HK-2 (cell line): ENCODE measurements at regions not wholly inside any gene's neighbourhood (a gene's known extent, or its start where the extent isn't known, plus 50 kb on each side); places are given as distances from the start of the nearest gene placed in this dataset.

Experiments
- DNase-seq: peaks from one replicate; pipeline ENCODE4 v3.0.0-alpha.2; 2018; ENCODE audit not compliant: unreplicated experiment

GRCh38 chr21:22393324-22393723 lies 1395.1 kb downstream of the NCAM2 start:
- DNase-seq, result no peak

- DNase-seq, result no peak
These were observed 1397.8 kb downstream of the NCAM2 start for GRCh38 chr21:22395965-22396364.

- no peak for DNase-seq
These were observed 1401.7 kb downstream of the NCAM2 start for GRCh38 chr21:22399681-22400514.

- DNase-seq, result no peak
These were observed 1411.4 kb downstream of the NCAM2 start for GRCh38 chr21:22409571-22409970.

- no peak for DNase-seq
These were observed 1418.3 kb downstream of the NCAM2 start for GRCh38 chr21:22416555-22416954.

GRCh38 chr21:22421416-22422180 lies 1423.4 kb downstream of the NCAM2 start:
- no peak for DNase-seq

- no peak for DNase-seq
These were observed 1440.3 kb downstream of the NCAM2 start for GRCh38 chr21:22438428-22439086.

DNA sequence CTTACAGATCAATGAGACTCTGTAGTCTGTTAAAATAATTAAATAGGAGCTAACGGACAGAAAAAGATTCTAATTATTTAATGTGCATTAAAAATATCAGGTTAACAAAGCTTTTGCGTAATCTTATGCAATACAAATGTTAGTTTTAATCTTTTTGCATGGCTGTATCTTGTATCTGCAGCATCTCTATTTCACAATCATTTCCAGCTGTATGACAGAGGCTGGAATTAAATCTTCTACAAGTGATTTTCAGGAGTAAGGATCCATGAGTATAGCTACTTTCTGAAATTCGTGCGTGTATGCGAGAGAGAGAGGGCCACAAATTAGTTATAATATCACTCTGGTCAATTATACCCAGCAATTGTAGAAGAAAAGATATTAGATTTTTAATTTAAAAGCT lies 1446.8 kb downstream of the NCAM2 start:
- no peak for DNase-seq

DNA sequence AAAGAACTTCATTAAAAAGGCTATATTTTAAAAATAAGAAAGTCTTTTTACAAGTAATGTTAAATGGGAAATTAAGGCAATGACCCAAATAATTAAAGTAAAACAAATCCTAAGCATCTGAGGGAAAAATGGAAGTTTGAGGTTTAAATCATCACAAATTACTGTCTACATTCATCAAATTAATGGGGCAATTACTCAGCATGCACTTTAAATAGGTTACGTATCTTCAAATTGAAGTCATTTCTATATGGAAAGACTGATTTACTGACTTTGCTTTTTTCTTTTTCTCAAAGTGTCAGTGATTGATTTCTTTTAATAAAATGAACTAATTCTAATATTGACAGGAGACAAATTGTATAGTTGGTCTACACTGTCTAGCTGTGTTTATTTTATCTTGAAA lies 1452.3 kb downstream of the NCAM2 start:
- DNase-seq, result no peak

DNA sequence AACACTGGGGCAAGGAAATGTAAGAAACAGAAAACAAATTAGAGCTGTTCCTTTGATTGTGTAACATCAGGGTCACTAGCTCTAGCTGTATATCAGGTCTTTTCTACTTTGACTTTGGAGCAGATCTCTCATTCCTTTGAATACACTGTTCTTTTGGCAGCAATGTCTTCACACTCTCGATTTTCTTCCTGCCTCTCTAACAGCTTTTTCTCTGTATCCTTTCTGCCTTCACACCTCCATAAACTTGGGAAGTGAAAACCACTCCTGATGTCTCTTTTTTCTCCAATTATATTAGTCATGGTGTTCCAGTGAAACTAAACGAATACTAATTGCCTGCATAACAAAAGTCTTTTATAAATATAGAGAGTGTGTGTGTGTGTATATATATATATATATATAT lies 1458.0 kb downstream of the NCAM2 start:
- no peak for DNase-seq

- no peak for DNase-seq
These were observed 1470.7 kb downstream of the NCAM2 start for GRCh38 chr21:22468893-22469292.

GRCh38 chr21:22474403-22474802 lies 1476.2 kb downstream of the NCAM2 start:
- DNase-seq, result no peak

GRCh38 chr21:22476214-22476613 lies 1478.0 kb downstream of the NCAM2 start:
- no peak for DNase-seq

GRCh38 chr21:22476726-22477646 lies 1478.8 kb downstream of the NCAM2 start:
- DNase-seq, result no peak

DNA sequence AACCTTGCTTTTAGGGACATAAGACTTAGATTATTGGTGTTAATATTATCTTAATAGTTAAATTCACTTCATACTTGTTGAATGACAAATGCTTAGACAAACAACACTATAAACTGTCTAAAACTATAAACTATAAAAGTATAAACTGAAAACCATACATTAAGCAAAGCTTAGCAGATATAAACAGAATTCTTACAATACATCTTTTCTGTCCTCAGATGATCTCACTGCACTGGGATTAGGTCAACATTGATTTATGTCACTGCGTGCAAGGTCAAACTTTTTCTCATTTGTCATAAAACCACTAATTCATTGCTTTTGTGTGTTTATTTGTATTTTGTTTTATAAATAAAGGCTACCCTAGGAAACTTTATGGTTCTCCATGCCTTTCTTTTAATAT lies 1491.8 kb downstream of the NCAM2 start:
- DNase-seq, result no peak

DNA sequence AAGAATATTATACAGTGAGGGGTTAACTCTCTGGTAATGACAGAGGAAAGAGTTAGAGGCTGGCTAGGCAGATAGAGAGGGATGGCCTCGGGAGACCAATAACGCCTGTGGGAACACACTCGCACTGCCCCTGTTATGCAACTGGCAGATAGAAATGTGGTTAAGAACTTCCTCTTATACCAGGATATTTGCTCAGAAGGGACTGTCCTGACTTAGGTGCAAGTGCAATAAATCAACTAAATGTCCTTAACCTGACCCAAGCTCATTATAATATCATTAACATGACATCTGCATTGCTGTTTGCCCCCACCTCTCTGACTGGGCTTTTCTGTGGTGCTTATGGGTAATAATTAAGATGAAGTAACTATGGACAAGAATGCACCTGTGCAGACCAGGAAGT lies 1518.0 kb downstream of the NCAM2 start:
- DNase-seq, result no peak

GRCh38 chr21:22535630-22536029 lies 1537.4 kb downstream of the NCAM2 start:
- no peak for DNase-seq

- DNase-seq, result no peak
These were observed 1538.3 kb downstream of the NCAM2 start for GRCh38 chr21:22536509-22536908.

DNA sequence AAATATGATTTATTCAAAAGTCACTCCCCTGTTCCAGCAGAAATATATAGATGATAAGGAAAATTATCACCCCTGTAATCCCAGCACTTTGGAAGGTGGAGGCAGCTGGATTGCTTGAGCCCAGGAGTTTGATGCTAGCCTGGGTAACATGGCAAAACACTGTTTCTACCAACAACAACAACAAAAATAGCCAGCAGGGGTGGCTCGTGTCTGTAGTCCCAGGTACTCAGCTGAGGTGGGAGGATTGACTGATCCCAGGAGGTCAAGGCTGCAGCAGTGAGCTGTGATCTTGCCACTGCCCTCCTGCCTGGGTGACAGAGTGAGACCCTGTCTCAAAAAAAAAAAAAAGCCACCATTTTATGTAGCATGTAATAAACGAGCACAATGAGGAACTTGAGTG lies 1546.5 kb downstream of the NCAM2 start:
- DNase-seq, result no peak

- no peak for DNase-seq
These were observed 1554.2 kb downstream of the NCAM2 start for GRCh38 chr21:22552390-22552789.

DNA sequence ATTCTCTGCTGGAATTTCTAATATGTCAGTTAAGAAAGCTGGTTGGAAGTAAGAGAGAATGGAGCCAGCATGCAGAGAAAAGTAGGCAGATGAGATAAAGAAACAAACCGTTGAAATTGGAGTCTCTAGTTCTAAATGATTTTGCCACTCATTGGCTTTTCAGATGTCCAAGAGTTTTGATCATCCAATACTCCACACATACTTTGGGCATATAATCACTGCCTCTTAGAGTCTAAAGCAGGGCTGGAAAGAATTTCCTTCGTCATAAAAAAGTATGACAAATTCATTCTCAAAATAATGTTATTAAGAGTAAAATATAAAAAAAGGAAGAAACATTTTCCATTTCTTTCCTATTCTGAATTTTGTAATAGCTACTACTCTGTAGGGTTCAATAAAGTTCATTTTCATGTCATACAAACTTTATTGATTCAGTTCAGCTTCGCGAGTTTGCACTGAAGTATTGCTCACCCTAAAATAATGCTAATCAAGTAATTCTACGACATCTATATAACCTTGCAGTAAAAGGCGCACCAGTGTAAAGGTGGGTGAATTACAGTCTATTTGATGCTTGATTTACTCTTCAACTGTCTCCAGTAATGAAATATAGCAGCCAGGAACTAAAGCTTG lies 1556.6 kb downstream of the NCAM2 start:
- no peak for DNase-seq
